NCI-H2171 (cell line): ENCODE measurements at regions not wholly inside any gene's neighbourhood (a gene's known extent, or its start where the extent isn't known, plus 50 kb on each side); places are given as distances from the start of the nearest gene placed in this dataset.
A peak's percentile ranks its signal among the peaks of the same experiment; 100 is the strongest.
"Not testable (repeated sequence)": the region's sequence is repeated elsewhere in the genome, so short reads cannot be mapped to it uniquely, and the experiment has no call there.

Experiments used
- DNase-seq: peaks from one replicate; lab custom pipeline; 2025; lab: John Stamatoyannopoulos, UW

- no peak for DNase-seq
Observed at GRCh38 chr22:22168941-22169867, 75.4 kb upstream of the VPREB1 start.

- DNase-seq = peak; percentile 89
Observed at GRCh38 chr22:22168190-22168940, 76.2 kb upstream of the VPREB1 start.

GRCh38 chr22:22167791-22168189 lies 76.8 kb upstream of the VPREB1 start:
- peak; percentile 93 for DNase-seq

DNA sequence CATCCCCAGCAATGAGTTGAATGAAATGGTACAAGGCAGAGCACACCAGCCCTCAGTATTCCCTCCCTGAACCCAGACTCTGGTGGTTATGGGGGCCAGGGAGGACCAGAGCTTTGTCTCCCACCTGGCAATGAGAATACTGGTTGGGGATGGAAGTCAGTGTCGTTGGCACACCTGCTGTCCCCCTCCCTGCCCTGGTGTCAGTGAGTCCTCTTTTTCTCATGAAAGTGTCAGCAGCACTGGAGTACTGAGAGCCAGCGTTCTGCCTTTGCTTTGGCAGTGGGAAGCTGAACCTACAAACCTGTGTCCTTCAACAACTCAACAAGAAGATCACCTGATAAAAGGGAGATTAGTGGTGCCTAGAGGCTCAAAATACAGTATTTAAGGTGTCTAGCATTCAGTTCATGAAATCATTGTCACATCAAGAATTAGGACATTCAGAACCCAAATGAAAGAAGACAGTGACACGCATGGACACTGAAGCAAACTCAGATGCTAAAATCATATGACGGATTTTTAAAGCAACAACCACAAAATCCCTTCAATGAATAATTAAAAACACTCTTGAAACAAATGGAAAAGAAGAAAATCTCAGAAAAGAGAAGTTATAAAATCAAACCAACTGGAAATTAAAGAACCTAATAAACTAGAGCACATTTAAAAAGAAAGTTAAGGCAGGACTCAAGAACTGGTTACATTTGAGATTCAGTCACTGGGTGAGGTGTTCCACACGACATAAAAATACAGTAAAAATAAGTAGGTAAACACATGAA lies 77.5 kb upstream of the VPREB1 start:
- DNase-seq = no peak

DNA sequence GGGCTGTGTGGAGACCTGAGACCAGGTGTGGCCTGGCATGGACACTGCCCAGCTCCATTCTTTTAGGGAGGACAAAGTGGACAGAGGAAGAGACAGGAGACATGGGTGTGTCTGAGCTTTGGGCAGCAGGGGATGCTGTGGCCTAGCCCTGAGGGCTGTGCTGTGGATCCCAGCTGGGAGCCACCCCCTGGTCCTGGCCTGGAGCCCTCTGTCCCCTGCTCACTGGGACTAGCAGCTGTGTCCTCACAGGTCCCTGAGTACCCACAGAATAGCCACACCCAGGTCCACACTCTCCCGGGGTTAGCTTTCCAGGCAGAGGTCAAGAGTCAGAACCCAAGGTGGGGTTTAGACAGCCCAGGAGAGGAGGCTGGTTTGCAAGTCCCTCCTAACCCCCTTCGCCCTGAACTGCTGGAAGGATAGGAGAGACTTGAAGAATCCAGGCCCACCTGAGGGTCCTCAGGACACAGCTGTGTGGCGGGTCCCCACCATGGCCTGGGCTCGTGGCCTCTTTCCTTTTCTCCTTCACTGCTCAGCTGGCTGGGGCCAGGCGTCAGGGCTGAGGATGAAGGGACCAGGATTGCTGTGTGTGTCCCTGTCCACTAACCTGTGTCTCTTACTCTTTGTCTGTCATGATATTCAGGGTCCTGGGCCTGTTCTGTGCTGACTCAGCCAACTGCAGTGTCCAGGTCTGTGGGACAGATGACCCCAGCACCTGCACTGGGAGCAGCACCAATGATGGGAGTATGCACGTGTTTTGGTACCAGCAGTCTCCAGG lies 78.5 kb upstream of the VPREB1 start:
- DNase-seq = no peak

DNA sequence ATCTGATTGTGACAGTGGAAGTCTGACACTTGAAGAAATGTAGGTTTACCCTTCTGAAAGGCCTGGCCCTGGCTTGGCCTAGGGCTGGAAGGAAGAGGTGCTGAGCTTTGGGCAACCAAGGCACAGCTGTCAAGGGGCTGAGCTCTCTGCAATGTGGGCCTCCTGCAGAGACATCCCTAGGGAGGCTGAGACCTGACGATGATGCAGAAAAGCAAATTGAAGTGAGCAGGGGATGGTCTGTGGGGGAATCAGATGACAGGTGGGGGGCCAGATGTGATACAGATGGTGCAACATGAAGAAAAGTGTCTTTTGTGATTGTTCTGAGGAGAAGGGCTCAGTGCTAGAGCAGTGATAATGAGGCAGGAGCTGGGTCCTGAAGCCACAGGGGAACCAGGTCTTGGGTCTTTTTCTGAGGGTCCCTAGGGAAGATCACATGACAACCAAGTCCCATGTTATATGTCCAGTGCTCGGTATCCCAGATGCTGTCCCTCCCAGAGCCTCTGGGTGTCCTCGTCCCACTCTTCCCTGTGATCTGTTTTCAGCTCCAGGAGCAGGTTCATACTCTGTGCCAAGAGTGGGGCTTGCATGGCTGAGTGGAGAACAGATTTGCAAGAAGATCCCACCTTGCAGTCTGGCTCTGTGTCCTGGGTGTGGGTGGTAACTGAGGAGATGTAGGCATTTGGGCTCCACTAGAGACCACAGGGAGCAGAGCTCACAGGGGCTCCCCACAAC lies 79.9 kb upstream of the VPREB1 start:
- peak; percentile 97 for DNase-seq

DNA sequence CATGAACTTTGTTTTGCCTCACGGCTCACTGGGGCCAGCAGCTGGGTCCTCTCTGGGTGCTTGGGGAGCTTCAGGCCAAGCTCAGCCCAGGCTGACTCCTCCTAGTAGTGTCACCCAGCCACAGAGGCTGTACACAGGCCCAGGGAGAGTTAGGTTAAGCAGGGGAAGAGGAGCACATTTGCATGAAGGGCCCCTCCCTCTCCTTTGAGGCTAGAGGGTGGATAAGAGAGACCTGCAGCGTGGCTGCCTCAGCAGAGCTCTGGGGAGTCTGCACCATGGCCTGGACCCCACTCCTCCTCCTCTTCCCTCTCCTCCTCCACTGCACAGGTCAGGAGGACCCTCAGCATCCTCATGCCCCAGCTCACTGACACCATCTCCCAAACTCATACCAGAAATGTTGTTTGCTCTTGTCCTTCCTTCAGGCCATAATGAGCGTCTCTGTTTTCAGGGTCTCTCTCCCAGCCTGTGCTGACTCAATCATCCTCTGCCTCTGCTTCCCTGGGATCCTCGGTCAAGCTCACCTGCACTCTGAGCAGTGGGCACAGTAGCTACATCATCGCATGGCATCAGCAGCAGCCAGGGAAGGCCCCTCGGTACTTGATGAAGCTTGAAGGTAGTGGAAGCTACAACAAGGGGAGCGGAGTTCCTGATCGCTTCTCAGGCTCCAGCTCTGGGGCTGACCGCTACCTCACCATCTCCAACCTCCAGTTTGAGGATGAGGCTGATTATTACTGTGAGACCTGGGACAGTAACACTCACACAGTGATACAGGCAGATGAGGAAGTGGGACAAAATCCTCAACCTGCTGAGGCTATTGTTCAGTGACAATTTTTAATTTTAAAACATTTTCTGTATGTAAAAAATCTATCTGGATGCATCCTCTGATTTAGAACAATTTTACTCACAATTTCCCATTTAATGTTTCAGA lies 82.4 kb upstream of the VPREB1 start:
- no peak for DNase-seq

- DNase-seq = not testable (repeated sequence)
Observed at GRCh38 chr22:22160768-22161167, 83.8 kb upstream of the VPREB1 start.

DNA sequence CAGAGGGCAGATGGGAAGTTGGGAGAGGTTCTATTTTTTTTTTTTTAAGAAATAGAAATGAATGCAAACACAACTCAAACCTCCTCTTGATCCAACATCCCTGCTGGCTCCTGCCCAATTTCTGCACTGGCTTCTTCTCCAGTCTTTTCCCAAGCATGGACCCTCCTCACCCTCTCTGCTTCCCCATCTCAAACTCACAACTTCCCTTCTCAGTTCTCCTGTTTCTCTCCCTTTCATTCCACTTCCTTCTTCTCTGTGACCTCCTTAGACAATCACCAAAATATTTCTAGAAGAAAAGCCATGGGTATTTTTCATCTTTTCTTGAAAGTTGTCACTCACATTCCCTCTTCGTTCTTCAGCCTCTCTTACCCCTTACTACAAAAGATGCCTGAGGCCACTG lies 85.2 kb upstream of the VPREB1 start:
- no peak for DNase-seq

- DNase-seq = no peak
Observed at GRCh38 chr22:22158965-22159364, 85.6 kb upstream of the VPREB1 start.

DNA sequence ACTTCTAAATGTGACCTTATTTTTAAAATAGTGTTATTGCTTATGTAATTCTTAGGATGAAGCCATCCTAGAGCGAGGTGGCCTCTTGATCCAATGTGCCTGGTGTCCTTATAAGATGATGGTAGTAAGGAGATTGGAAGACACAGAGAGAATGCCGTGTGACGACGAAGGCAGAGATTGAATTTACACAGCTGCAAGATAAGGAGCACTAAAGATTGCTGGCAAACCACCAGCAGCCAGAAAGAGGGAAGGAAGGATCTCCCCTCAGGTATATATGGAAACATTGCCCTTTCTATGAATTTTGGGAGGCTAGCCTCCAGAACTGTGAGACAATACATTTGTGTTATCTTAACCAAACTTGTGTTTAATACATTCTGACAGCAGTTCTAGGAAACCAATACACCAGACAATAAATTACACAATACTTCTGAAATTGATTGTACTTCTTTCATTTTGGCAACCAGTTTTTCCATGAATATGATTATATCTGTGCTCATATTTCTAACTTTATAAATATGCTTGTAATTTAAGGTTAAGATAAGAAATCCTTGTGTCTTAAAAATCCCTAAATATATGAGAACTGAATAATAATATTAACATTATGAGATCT lies 86.3 kb upstream of the VPREB1 start:
- DNase-seq = no peak

DNA sequence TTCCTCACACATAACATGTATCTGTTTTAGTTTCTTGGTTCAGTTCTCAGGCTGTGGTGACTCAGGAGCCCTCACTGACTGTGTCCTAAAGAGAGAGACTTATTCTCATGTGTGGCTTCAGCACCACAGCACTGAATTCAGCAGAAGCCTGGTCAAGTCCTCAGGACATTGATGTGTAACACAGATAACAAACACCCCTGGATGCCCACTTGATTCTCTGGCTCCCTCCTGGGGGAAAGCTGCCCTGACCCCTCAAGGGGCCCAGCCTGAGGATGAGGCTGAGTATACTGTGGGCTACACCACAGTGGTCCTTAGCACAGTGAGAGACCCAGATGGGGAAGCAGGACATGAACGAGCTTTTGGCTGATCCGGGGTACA lies 87.2 kb upstream of the VPREB1 start:
- DNase-seq = no peak

- DNase-seq = peak; percentile 75
Observed at GRCh38 chr22:22156716-22157347, 87.8 kb upstream of the VPREB1 start.

DNA sequence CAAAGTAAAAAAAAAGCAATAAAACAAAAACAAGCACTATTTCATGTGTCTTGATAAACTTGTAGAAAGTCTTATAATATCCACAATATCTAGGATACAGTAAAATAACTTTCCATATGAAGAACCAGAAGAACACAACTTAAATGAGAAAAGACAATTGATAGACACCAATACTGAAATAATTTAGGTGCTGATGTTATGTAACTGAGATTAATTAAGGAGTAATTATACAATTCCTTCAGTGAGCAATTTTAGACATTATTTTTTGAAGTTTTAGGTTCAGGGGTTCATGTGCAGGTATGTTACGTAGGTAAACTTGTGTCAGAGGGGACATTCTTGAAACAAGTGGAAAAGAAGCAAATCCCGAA lies 88.3 kb upstream of the VPREB1 start:
- DNase-seq = no peak

DNA sequence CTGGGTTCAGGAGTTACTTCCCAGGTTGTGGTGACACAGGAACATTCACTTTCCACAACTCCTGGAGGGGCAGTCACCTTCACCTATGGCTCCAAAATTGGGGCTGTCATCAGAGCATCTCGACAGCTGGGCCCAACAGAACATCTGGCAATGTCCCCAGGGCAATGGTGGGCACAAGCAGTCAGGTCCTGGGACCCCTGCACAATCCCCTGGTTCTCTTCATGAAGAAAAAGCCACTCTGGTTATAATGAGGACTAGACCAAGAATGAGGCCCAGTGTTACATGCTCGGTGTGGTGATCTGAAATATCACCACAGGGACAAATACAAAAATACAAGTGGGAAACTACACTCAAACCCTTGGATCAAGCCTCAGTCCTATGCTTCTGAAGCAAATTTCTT lies 89.0 kb upstream of the VPREB1 start:
- no peak for DNase-seq

DNA sequence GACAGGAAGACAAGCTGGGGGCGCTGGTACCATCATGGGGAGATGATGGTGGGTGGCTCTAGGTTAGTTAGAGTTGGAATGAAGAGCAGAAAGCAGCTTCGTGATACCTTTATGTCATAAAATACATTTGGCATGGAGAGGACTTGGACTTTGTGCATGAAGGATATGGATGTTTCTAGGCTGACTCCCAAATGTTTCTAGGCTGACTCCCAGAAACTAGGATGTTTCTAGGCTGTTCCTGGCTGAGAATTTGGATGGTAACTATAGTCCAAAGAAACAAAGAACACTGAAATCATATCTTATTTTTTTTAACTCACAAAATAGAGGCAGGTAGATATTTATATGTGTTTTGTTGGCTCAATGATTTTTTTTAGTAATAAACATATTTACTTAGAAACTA lies 89.4 kb upstream of the VPREB1 start:
- DNase-seq = no peak

- no peak for DNase-seq
Observed at GRCh38 chr22:22154040-22154439, 90.5 kb upstream of the VPREB1 start.

- no peak for DNase-seq
Observed at GRCh38 chr22:22151308-22151707, 93.3 kb upstream of the VPREB1 start.

- DNase-seq = no peak
Observed at GRCh38 chr22:22150457-22150856, 94.1 kb upstream of the VPREB1 start.
